Cardiac fibroblast (primary cell): ENCODE measurements at regions not wholly inside any gene's neighbourhood (a gene's known extent, or its start where the extent isn't known, plus 50 kb on each side); places are given as distances from the start of the nearest gene placed in this dataset.

Experiments
- DNase-seq, 2 donors: peaks; one replicate each; pipeline versions ENCODE4 v3.0.0 to v3.0.0-alpha.2; 2010; ENCODE audit warnings: low read depth in 2 of 2
- H3K4me3 ChIP-seq, 2 donors: replicated peaks in 1 of 2; 1 replicate in 1 of 2; 2 replicates in 1 of 2; pipeline ENCODE4 v1.5.1; 2011; ENCODE audit warnings: low read depth in 2 of 2, low read length in 2 of 2, mild to moderate bottlenecking in 2 of 2, moderate library complexity in 1 of 2
- CTCF ChIP-seq: IDR thresholded peaks from one replicate; pipeline ENCODE4 v1.5.1; 2011; ENCODE audit warnings: low read depth, mild to moderate bottlenecking, low read length, inconsistent platforms

GRCh38 chrX:11949291-11949690, 189.0 kb upstream of the FRMPD4 start:
- DNase-seq = peak in 1 of 2 donors; percentile 71
- no peak for TF ChIP-seq CTCF
- no peak overlapping the region for H3K4me3 ChIP-seq

GRCh38 chrX:11952176-11952720, 186.0 kb upstream of the FRMPD4 start:
- DNase-seq = peak; percentile 31 to 61
- TF ChIP-seq CTCF = no peak
- H3K4me3 ChIP-seq = no peak overlapping the region

GRCh38 chrX:11953615-11954014, 184.7 kb upstream of the FRMPD4 start:
- TF ChIP-seq CTCF = no peak
- peak; percentile 48 to 93 for DNase-seq
- H3K4me3 ChIP-seq = no peak overlapping the region

- peak in 1 of 2 donors; percentile 27 for DNase-seq
- no peak overlapping the region for H3K4me3 ChIP-seq
- TF ChIP-seq CTCF = no peak
Observed at GRCh38 chrX:11954176-11954575, 184.1 kb upstream of the FRMPD4 start.

- DNase-seq = peak in 1 of 2 donors; percentile 9
- no peak overlapping the region for H3K4me3 ChIP-seq
- no peak for TF ChIP-seq CTCF
Observed at GRCh38 chrX:11960031-11960430, 178.2 kb upstream of the FRMPD4 start.

- H3K4me3 ChIP-seq = no peak overlapping the region
- DNase-seq = peak in 1 of 2 donors; percentile 23
- TF ChIP-seq CTCF = no peak
Observed at GRCh38 chrX:11965436-11965835, 172.8 kb upstream of the FRMPD4 start.
